Activated CD4-positive, alpha-beta T cell treated with anti-CD3 and anti-CD28 coated beads for 1 hour (primary cell): ENCODE measurements at regions not wholly inside any gene's neighbourhood (a gene's known extent, or its start where the extent isn't known, plus 50 kb on each side); places are given as distances from the start of the nearest gene placed in this dataset.
"Not testable (repeated sequence)": the region's sequence is repeated elsewhere in the genome, so short reads cannot be mapped to it uniquely, and the experiment has no call there.

ENCODE experiments used
- DNase-seq: peaks from one replicate; pipeline ENCODE4 v3.0.0-alpha.2; 2020

- no peak for DNase-seq
Observed at GRCh38 chr6:130676077-130676772, 151.0 kb upstream of the SMLR1 start.

DNA sequence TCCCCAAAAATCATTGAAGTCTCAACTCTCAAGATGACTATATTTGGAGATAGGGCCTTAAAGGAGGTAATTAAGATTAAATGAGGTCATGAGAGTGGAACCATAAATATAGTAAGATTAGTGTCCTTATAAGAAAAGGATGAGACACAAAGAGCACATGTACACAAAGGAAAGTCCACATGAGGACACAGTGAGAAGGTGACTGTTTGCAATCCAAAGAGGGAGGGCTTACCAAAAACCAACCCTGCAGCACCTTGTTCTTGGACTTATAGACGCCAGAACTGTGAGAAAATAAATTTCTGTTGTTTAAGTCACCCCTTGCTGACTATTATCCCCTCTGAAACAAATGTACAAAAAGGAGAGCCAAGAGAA is 150.4 kb upstream of the SMLR1 start:
- no peak for DNase-seq

DNA sequence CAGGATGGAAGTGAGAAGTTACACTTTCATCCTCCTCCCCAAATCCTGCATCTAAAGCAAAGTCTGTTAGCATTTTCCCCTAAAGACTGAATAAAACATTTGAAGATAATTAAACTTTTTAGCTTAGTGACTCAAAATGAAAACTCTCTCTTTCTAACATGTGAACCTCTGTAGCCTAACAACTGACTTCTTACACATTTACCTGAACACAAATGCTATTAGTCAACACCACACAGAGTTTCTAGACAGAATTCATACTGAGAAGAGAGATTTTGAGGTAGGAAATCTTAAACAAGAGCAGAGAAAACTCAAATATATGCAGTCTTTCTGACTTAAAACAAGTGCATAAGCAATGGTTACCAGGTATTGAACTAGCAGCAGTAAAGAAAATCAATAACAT is 149.9 kb upstream of the SMLR1 start:
- no peak for DNase-seq

DNA sequence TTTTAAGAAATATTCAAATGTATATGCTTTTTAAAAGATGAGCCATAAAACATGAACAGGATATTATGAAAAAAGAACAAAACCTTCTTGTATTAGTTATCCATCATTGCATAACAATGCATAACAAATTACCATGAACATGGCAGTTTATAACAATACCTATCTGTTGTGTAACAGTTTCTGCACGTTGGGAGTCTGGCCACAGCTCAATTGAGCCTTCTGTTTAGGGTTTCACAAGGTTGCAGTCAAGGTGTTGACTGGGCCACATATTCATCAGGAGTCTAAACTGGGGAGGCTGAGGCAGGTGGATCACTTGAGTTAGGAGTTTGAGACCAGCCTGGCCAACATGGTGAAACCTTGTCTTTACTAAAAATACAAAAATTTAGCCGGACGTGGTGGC is 149.4 kb upstream of the SMLR1 start:
- DNase-seq, result no peak

GRCh38 chr6:130679684-130680083 is 147.5 kb upstream of the SMLR1 start:
- DNase-seq, result no peak

GRCh38 chr6:130680116-130680515 is 147.1 kb upstream of the SMLR1 start:
- no peak for DNase-seq

GRCh38 chr6:130681028-130681427 is 146.2 kb upstream of the SMLR1 start:
- no peak for DNase-seq

DNA sequence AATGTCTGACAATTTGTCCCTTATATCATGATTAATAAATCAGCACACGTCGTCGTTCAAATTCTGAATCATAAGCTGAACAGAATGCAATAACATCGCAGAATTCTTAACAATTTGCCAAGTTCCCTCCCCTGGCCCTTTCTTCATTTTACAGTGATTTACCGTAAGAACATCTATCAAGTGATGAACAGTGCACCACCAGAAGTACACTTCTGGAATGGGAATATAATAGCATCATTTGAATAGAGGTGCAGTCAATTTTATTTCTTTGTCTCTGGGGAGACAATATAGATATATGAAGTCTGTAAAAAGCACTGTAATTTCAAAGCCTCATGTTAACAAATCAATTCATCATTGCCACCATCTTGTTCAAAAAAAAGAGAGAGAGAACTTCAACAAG is 145.1 kb upstream of the SMLR1 start:
- no peak for DNase-seq

DNA sequence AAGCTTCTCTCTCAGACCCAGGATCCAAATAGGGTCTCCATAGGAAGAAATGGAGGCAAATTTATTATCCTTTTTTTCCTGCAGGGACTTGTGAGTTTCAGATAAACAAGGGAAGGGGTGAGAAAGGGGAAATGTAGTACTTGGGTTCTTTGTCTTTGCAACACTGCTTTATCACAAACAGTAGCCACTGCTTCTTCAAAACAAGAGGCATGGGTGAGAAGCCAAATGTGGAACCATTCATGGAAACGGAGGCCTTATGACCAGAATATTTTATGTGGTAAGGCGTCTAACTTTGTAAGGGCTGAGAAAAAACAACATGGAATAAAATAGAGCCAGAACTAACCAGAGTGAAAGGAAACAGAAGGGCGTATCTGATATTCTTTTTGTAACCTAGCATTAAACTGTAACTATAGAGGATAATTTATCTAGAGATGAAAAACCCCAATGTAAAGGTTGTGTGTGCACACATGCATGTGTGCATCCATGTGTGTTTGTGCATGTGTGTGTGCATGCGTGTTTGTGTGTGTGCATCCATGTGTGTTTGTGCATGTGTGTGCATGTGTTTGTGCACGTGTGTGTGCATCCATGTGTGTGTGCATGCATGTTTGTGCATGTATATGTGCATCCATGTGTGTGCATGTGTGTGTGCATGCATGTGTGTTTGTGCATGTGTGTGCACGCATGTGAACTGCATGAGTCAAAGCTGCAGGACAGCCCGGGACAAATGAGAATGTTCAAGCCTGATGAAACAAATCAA is 143.3 kb upstream of the SMLR1 start:
- DNase-seq, result no peak

DNA sequence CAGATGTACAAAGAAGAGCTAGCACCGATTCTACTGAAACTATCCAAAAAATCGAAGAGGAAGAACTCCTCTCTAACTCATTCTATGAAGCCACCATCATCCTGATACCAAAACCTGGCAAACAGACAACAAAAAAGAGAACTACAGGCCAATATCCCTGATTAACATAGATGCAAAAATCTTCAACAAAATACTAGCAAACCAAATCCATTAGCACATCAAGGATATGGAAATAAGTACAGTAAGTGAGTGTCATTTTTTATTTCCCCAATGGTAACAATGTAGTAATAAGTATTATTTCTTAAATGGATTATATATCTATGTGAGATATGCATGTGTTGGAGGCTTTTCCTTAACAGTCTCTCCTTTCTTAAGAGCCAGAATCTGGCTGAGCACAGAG is 134.5 kb upstream of the SMLR1 start:
- DNase-seq, result no peak

DNA sequence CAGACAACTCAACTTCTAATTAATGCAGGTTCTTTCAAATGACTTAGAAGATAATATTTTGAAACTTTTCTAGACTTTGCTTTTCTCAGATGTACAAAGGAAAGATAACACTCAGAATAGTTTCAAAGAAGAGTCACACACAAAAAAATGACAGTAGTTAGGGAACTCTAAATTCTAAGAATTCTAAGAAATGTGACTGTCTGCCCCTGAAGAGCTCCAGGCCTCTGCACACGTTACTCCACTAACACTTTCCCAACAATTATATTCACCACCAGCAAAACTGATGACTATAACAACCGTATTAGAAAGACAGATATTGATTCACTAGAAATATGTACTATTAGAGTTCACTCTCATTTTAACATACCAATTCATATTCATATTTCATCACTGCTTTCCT is 133.3 kb upstream of the SMLR1 start:
- DNase-seq, result no peak

DNA sequence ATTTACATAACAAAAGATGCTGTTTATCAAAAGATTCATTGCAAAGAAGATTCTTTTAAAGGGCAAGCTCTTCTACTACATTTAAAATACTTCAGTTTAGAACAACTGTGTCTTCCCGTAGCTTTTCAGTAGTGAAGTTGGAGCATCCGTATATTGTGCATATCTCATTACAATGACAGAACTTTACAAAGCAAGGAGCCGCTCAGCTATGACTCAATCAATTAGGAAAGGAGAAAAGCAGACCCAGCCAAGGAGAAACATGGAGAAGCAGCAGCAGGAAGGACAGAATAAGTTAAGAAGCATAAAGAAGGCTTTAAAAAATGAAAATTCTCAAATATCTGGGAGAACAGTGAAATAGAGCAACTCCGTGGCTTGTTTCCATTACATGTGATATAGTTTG is 132.6 kb upstream of the SMLR1 start:
- DNase-seq, result no peak

- no peak for DNase-seq
Observed at GRCh38 chr6:130696806-130697205, 130.4 kb upstream of the SMLR1 start.

DNA sequence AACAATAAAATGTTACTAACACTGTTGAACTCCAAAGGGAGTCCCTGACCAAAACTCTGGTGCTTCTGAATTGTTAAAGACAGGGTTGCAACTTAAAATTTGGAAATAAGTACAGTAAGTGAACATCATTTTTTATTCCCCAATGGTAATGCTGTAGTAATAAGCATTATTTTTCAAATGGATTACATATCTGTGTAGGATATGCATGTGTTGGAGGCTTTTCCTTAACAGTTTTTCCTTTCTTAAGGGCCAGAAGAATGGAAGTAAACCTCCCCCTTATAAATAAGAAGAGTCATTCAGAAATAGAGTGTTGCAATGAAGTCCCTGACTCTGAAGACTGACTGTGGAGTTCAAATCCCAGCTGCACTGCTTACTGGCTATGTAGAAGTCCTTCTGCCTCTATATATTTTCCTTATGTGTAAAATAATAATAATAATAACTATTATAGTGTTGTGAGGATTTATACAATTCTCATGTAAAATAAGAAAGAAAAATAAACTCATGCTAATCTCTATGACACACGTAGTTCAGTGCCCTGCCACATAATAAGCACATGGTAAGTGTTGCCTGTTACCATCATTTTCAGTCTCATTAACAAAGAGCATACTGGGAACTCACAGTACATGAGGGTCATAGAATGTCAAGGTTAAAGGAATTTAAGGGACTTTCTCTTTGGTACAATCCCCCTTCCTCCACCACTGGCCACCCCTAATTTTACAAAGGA is 129.8 kb upstream of the SMLR1 start:
- no peak for DNase-seq

GRCh38 chr6:130697995-130698535 is 129.1 kb upstream of the SMLR1 start:
- peak; percentile 32 for DNase-seq

DNA sequence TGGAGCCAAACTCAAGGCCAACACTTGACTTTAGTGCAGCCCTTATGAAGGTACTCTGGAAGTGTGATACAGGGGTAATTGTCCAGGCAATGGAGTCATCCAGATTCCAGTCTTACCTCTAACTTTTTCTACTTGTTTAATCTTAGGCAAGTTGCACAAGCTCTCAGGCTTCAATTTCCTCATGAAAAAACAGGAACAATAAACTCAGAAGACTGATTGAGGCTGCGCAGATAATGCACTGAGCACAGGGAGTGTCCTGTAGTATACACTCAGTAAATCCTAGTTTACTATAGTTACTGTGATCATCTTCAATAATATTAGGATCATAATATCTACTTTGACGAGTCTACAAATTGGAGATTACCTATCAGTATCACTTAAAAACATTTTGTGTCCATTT is 127.5 kb upstream of the SMLR1 start:
- DNase-seq, result no peak

GRCh38 chr6:130700397-130700796 is 126.8 kb upstream of the SMLR1 start:
- DNase-seq, result no peak

GRCh38 chr6:130708338-130708737 is 118.9 kb upstream of the SMLR1 start:
- no peak for DNase-seq

GRCh38 chr6:130711641-130712040 is 115.6 kb upstream of the SMLR1 start:
- not testable (repeated sequence) for DNase-seq

GRCh38 chr6:130713144-130713543 is 114.1 kb upstream of the SMLR1 start:
- no peak for DNase-seq

DNA sequence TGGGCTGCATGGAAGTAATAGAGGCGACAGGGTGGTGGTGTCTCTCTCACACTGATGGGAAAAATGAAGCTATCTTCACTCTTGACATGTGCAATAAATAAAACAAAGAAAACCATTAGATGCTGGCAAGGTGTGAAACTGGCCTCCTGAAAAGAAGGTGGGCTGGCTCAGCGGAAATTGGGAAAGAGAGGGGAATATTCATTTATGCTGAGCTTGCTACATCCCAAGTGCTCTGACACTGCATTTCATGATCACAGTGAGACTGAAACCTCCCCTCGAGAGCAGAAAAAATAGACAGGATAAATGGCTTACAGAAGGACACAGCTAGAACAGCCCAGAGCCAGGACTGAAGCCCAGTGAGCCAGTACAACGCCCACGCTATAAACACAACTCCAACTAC is 112.1 kb upstream of the SMLR1 start:
- no peak for DNase-seq

DNA sequence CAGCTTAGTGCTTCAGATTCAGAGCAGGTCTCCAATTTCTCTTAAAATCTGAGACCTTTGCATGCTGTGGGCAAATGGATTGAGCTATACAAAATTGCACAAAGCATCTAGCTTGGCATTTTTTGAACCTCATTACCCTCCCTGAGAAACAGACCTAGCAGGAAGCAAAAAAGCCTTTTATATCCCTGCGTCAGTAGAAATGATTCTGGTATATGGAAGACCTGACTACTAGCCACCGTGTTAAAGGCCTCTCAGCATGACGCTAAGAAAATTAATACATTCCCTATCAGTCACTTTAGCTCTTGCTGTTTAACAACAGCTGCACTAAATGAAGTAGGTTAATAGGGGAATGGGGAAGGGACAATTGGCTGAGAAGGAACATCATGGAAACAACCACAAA is 110.7 kb upstream of the SMLR1 start:
- DNase-seq, result no peak

DNA sequence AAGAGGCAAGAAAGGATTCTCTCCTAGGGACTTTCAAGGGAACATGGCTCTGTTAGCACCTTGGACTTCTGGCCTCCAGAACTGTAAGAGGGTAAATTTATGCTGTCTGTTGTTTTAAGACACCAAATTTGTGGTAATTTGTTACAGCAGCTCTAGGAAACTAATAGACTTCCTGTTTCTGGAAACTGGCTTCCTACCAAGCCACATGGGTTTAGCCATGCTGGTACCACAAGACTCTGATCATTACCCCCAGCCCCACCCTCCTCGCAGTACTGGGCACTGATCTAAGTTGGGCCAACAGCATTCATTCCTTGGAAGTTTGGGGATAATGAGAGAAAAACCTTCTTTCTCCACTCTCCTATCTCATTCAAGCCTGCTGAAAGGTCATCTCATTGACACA is 109.5 kb upstream of the SMLR1 start:
- DNase-seq, result no peak
